HEK293 (cell line): ENCODE measurements at regions not wholly inside any gene's neighbourhood (a gene's known extent, or its start where the extent isn't known, plus 50 kb on each side); places are given as distances from the start of the nearest gene placed in this dataset.

Experiments
- CTCF ChIA-PET: fragments of 350-600 bp; formaldehyde crosslinking; extraction: SDS; loops from one replicate; lab custom pipeline; 2021; ENCODE audit warnings: antibody characterized with exemption; lab: Yijun Ruan, JAX
- POLR2A ChIA-PET: fragments of 300-600 bp; formaldehyde crosslinking; extraction: SDS; loops from one replicate; lab custom pipeline; 2020; ENCODE audit warnings: antibody characterized with exemption, inconsistent platforms; lab: Yijun Ruan, JAX
- H3K27ac ChIP-seq: fragments of 200-500 bp; sonication (Bioruptor generic); 2 replicates; pipeline ENCODE4 v1.5.1; 2014; ENCODE audit warnings: low read depth, low read length, control low read depth, inconsistent platforms; ENCODE audit errors: extremely low read depth
- H3K36me3 ChIP-seq, 2 experiments: fragments of 200-500 bp in 1 of 2; sonication (Bioruptor generic) in 1 of 2; 1 replicate in 1 of 2; 2 replicates in 1 of 2; pipeline ENCODE4 v1.5.1; 2014 to 2017; ENCODE audit warnings: inconsistent platforms in 2 of 2, low read length in 2 of 2; ENCODE audit not compliant: control insufficient read depth in 2 of 2, insufficient read depth in 1 of 2
- H3K4me1 ChIP-seq: fragments of 200-500 bp; sonication (Bioruptor generic); 2 replicates; pipeline ENCODE4 v1.5.1; 2014; ENCODE audit warnings: mild to moderate bottlenecking, low read length, inconsistent platforms; ENCODE audit not compliant: control insufficient read depth, insufficient read depth
- H3K4me3 ChIP-seq: 2 replicates; pipeline ENCODE4 v1.5.1; 2011; ENCODE audit warnings: low read depth, mild to moderate bottlenecking, control low read depth, low read length, moderate library complexity
- H3K9me3 ChIP-seq: fragments of 200-500 bp; sonication (Bioruptor generic); 2 replicates; pipeline ENCODE4 v1.5.1; 2014; ENCODE audit warnings: low read depth, low read length, inconsistent platforms; ENCODE audit not compliant: control insufficient read depth, insufficient read depth
- EGR2 ChIP-seq: fragments of 450-650 bp; formaldehyde crosslinking; IDR thresholded peaks from 2 replicates; pipeline ENCODE4 v1.5.1; 2016; ENCODE audit warnings: low read depth, missing biosample characterization, missing genetic modification characterization
- KLF16 ChIP-seq: fragments of 450-650 bp; formaldehyde crosslinking; IDR thresholded peaks from 2 replicates; pipeline ENCODE4 v1.5.1; 2017; ENCODE audit warnings: missing biosample characterization, missing genetic modification characterization
- SALL2 ChIP-seq: fragments of 450-650 bp; formaldehyde crosslinking; IDR thresholded peaks from 2 replicates; pipeline ENCODE4 v1.5.0; 2017; ENCODE audit warnings: missing biosample characterization, mild to moderate bottlenecking, missing genetic modification characterization, borderline replicate concordance
- YY2 ChIP-seq: fragments of 450-650 bp; formaldehyde crosslinking; IDR thresholded peaks from 2 replicates; pipeline ENCODE4 v1.5.1; 2016; ENCODE audit warnings: missing biosample characterization, missing genetic modification characterization
- ZBTB21 ChIP-seq: fragments of 450-650 bp; formaldehyde crosslinking; IDR thresholded peaks from 2 replicates; pipeline ENCODE4 v1.5.1; 2017; ENCODE audit warnings: missing biosample characterization, missing genetic modification characterization
- ZEB2 ChIP-seq: fragments of 450-650 bp; formaldehyde crosslinking; IDR thresholded peaks from 2 replicates; pipeline ENCODE4 v1.5.1; 2016; ENCODE audit warnings: missing biosample characterization, missing genetic modification characterization
- ZFHX2 ChIP-seq: fragments of 450-650 bp; formaldehyde crosslinking; conservative IDR thresholded peaks from 2 replicates; pipeline ENCODE4 v1.5.1; 2016; ENCODE audit warnings: missing biosample characterization, missing genetic modification characterization
- ZFP41 ChIP-seq: fragments of 450-650 bp; formaldehyde crosslinking; IDR thresholded peaks from 2 replicates; pipeline ENCODE4 v1.5.1; 2016; ENCODE audit warnings: missing biosample characterization, missing genetic modification characterization, borderline replicate concordance
- ZNF248 ChIP-seq: fragments of 450-650 bp; formaldehyde crosslinking; IDR thresholded peaks from 2 replicates; pipeline ENCODE4 v1.5.1; 2017; ENCODE audit warnings: missing biosample characterization, missing genetic modification characterization
- ZNF558 ChIP-seq: fragments of 450-650 bp; formaldehyde crosslinking; IDR thresholded peaks from 2 replicates; pipeline ENCODE4 v1.5.1; 2016; ENCODE audit warnings: missing biosample characterization, missing genetic modification characterization
- ZNF670 ChIP-seq: fragments of 450-650 bp; formaldehyde crosslinking; IDR thresholded peaks from 2 replicates; pipeline ENCODE4 v1.5.1; 2016; ENCODE audit warnings: missing biosample characterization, missing genetic modification characterization, low read depth
- ZNF747 ChIP-seq: fragments of 450-650 bp; formaldehyde crosslinking; IDR thresholded peaks from 2 replicates; pipeline ENCODE4 v1.5.1; 2016; ENCODE audit warnings: missing biosample characterization, missing genetic modification characterization
- TF ChIP-seq, protein P1 (sequence below): fragments of 450-650 bp; formaldehyde crosslinking; IDR thresholded peaks from 2 replicates; pipeline ENCODE4 v1.5.1; 2016; ENCODE audit warnings: missing biosample characterization, missing genetic modification characterization
- TF ChIP-seq, protein P2 (sequence below): fragments of 450-650 bp; formaldehyde crosslinking; IDR thresholded peaks from 2 replicates; pipeline ENCODE4 v1.5.1; 2016; ENCODE audit warnings: missing biosample characterization, missing genetic modification characterization, low read depth
- TF ChIP-seq, protein P3 (sequence below): fragments of 450-650 bp; IDR thresholded peaks from 2 replicates; pipeline ENCODE4 v1.5.1; 2018; ENCODE audit warnings: missing biosample characterization, missing genetic modification characterization
- TF ChIP-seq, protein P4 (sequence below): fragments of 450-650 bp; formaldehyde crosslinking; IDR thresholded peaks from 2 replicates; pipeline ENCODE4 v1.5.1; 2016; ENCODE audit warnings: missing biosample characterization, missing genetic modification characterization
- TF ChIP-seq, protein P5 (sequence below): fragments of 450-650 bp; formaldehyde crosslinking; IDR thresholded peaks from 2 replicates; pipeline ENCODE4 v1.5.1; 2016; ENCODE audit warnings: missing biosample characterization, missing genetic modification characterization
- TF ChIP-seq, protein P6 (sequence below): fragments of 450-650 bp; formaldehyde crosslinking; IDR thresholded peaks from 2 replicates; pipeline ENCODE4 v1.5.1; 2016; ENCODE audit warnings: missing biosample characterization, missing genetic modification characterization, borderline replicate concordance

DNA sequence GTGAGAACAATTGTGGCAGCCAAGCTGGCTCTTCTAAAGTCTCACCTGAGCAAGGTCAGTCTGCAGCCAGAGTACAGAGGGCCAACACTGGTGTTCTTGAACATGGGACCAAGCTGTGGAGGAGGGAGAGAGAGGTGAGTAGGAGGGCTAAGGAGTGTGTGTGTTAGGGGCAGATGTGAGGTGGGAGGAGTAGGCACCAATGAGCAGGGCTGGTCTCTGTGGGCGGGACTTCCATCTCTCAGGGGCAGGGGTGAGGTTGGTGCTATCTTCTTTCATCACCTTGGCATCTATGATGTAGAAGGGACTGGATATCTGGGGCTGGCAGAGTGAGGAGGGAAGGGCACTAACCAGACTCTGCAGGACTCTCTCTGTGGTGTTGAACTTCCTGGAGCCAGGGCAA lies 72.4 kb downstream of the MBD3L1 start:
- CTCF ChIA-PET: no interaction called here
- no peaks in the 10 kb centered on the region for H3K9me3 ChIP-seq

DNA sequence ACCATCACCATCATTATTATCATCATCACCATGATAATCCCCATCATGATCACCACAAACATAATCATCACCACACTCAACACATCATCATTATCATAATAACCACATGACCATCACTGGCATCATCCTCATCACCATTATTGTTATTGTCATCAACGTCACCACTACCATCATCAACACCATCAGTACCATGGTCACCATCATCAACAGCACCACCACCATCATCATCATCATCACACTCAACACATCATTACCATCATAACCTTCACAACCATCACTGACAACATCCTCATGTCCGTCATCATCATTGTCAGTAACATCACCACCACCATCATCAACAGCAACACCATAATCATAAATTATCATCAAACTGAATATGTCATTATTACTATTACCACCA lies 73.2 kb downstream of the MBD3L1 start:
- Histone ChIP-seq H3K36me3 (no peaks in the 10 kb centered on the region), H3K9me3 (no peaks in the 10 kb centered on the region), H3K4me1 (no peaks in the 10 kb centered on the region), H3K27ac (no peak overlapping the region), H3K4me3 (no peak overlapping the region)
- ChIA-PET POLR2A (no interaction called here), CTCF (no interaction called here)
- TF ChIP-seq ZEB2 (tag by site-specific recombination) (no peak), SALL2 (tag by site-specific recombination) (no peak), ZNF747 (tag by site-specific recombination) (no peak), ZNF670 (tag by site-specific recombination) (no peak), ZNF248 (tag by site-specific recombination) (peak; percentile 62; the same call in 1 of the 2 replicates), ZBTB21 (no peak), YY2 (tag by site-specific recombination) (no peak)
- TF ChIP-seq, protein P1, sequence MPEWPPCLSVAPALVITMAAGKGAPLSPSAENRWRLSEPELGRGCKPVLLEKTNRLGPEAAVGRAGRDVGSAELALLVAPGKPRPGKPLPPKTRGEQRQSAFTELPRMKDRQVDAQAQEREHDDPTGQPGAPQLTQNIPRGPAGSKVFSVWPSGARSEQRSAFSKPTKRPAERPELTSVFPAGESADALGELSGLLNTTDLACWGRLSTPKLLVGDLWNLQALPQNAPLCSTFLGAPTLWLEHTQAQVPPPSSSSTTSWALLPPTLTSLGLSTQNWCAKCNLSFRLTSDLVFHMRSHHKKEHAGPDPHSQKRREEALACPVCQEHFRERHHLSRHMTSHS (tag by site-specific recombination): no peak
- TF ChIP-seq, protein P2, sequence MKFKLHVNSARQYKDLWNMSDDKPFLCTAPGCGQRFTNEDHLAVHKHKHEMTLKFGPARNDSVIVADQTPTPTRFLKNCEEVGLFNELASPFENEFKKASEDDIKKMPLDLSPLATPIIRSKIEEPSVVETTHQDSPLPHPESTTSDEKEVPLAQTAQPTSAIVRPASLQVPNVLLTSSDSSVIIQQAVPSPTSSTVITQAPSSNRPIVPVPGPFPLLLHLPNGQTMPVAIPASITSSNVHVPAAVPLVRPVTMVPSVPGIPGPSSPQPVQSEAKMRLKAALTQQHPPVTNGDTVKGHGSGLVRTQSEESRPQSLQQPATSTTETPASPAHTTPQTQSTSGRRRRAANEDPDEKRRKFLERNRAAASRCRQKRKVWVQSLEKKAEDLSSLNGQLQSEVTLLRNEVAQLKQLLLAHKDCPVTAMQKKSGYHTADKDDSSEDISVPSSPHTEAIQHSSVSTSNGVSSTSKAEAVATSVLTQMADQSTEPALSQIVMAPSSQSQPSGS (tag by site-specific recombination): peak; percentile 43; the same call in 1 of the 2 replicates
- TF ChIP-seq, protein P3, sequence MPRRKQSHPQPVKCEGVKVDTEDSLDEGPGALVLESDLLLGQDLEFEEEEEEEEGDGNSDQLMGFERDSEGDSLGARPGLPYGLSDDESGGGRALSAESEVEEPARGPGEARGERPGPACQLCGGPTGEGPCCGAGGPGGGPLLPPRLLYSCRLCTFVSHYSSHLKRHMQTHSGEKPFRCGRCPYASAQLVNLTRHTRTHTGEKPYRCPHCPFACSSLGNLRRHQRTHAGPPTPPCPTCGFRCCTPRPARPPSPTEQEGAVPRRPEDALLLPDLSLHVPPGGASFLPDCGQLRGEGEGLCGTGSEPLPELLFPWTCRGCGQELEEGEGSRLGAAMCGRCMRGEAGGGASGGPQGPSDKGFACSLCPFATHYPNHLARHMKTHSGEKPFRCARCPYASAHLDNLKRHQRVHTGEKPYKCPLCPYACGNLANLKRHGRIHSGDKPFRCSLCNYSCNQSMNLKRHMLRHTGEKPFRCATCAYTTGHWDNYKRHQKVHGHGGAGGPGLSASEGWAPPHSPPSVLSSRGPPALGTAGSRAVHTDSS (tag by site-specific recombination): 0 out of 2 replicates have a peak, but pooled peaks have one; percentile 7
- TF ChIP-seq, protein P4, sequence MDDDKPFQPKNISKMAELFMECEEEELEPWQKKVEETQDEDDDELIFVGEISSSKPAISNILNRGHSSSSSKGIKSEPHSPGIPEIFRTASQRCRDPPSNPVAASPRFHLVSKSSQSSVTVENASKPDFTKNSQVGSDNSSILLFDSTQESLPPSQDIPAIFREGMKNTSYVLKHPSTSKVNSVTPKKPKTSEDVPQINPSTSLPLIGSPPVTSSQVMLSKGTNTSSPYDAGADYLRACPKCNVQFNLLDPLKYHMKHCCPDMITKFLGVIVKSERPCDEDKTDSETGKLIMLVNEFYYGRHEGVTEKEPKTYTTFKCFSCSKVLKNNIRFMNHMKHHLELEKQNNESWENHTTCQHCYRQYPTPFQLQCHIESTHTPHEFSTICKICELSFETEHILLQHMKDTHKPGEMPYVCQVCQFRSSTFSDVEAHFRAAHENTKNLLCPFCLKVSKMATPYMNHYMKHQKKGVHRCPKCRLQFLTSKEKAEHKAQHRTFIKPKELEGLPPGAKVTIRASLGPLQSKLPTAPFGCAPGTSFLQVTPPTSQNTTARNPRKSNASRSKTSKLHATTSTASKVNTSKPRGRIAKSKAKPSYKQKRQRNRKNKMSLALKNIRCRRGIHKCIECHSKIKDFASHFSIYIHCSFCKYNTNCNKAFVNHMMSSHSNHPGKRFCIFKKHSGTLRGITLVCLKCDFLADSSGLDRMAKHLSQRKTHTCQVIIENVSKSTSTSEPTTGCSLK (tag by site-specific recombination): no peak

More for the DNA sequence above, 72.4 kb downstream of the MBD3L1 start:
- H3K4me3 ChIP-seq: no peak overlapping the region
- POLR2A ChIA-PET: no interaction called here
- TF ChIP-seq ZFHX2 (tag by site-specific recombination) (peak; percentile 45), ZFP41 (tag by site-specific recombination) (no peak), EGR2 (tag by site-specific recombination) (peak; percentile 57; the same call in 1 of the 2 replicates)
- H3K4me1 ChIP-seq: no peaks in the 10 kb centered on the region
- H3K27ac ChIP-seq: no peak overlapping the region
- no peaks in the 10 kb centered on the region for H3K36me3 ChIP-seq

DNA sequence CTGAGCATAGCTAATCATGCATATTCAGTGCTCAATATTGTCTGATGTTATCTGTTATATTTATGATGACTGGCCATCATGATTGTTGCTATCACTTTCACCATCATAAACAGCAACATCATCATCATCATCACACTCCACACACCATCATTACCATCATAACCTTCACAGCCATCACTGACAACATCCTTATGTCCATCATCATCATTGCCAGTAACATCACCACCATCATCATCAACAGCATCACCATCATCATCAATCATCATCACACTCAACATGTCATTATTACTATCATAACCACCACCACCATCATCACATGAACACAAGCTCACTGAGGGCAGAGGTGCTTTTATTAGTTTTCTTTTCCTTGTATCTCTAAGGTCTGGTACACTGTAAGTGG lies 75.9 kb downstream of the MBD3L1 start:
- POLR2A ChIA-PET: no interaction called here
- H3K9me3 ChIP-seq: no peaks in the 10 kb centered on the region
- TF ChIP-seq, protein P5, sequence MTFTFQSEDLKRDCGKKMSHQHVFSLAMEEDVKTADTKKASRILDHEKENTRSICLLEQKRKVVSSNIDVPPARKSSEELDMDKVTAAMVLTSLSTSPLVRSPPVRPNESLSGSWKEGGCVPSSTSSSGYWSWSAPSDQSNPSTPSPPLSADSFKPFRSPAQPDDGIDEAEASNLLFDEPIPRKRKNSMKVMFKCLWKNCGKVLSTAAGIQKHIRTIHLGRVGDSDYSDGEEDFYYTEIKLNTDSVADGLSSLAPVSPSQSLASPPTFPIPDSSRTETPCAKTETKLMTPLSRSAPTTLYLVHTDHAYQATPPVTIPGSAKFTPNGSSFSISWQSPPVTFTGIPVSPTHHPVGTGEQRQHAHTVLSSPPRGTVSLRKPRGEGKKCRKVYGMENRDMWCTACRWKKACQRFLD (tag by site-specific recombination): no peak
- TF ChIP-seq, protein P6, sequence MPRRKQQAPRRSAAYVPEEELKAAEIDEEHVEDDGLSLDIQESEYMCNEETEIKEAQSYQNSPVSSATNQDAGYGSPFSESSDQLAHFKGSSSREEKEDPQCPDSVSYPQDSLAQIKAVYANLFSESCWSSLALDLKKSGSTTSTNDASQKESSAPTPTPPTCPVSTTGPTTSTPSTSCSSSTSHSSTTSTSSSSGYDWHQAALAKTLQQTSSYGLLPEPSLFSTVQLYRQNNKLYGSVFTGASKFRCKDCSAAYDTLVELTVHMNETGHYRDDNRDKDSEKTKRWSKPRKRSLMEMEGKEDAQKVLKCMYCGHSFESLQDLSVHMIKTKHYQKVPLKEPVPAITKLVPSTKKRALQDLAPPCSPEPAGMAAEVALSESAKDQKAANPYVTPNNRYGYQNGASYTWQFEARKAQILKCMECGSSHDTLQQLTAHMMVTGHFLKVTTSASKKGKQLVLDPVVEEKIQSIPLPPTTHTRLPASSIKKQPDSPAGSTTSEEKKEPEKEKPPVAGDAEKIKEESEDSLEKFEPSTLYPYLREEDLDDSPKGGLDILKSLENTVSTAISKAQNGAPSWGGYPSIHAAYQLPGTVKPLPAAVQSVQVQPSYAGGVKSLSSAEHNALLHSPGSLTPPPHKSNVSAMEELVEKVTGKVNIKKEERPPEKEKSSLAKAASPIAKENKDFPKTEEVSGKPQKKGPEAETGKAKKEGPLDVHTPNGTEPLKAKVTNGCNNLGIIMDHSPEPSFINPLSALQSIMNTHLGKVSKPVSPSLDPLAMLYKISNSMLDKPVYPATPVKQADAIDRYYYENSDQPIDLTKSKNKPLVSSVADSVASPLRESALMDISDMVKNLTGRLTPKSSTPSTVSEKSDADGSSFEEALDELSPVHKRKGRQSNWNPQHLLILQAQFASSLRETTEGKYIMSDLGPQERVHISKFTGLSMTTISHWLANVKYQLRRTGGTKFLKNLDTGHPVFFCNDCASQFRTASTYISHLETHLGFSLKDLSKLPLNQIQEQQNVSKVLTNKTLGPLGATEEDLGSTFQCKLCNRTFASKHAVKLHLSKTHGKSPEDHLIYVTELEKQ (tag by site-specific recombination): no peak
- TF ChIP-seq ZNF558 (tag by site-specific recombination) (no peak), KLF16 (tag by site-specific recombination) (no peak)

More for the DNA sequence above, 75.9 kb downstream of the MBD3L1 start:
- no peak overlapping the region for H3K4me3 ChIP-seq
- H3K4me1 ChIP-seq: no peaks in the 10 kb centered on the region
- CTCF ChIA-PET: no interaction called here
- H3K27ac ChIP-seq: no peak overlapping the region
- H3K36me3 ChIP-seq: no peaks in the 10 kb centered on the region
